Gastroesophageal sphincter (tissue), 3 donors: ENCODE measurements at regions not wholly inside any gene's neighbourhood (a gene's known extent, or its start where the extent isn't known, plus 50 kb on each side); places are given as distances from the start of the nearest gene placed in this dataset.
"Not testable (repeated sequence)": the region's sequence is repeated elsewhere in the genome, so short reads cannot be mapped to it uniquely, and the experiment has no call there.

Experiments
- EP300 ChIP-seq: sonication (generic); formaldehyde crosslinking; IDR thresholded peaks from one replicate; pipeline ENCODE4 v1.6.1; 2017; ENCODE audit warnings: antibody characterized with exemption, mild to moderate bottlenecking
- POLR2A ChIP-seq, 2 donors: fragments of 450-650 bp; IDR thresholded peaks; one replicate each; pipeline ENCODE4 v1.6.1; 2017; ENCODE audit warnings: antibody characterized with exemption in 2 of 2, mild to moderate bottlenecking in 2 of 2, moderate library complexity in 1 of 2
- TF ChIP-seq, protein P1 (sequence below), 4 experiments: fragments of 200-600 bp in 2 of 4; fragments of 450-650 bp in 2 of 4; sonication (generic) in 1 of 4; IDR thresholded peaks; one replicate each; pipeline ENCODE4 v1.5.1; 2017 to 2019; ENCODE audit warnings: antibody characterized with exemption in 4 of 4, mild to moderate bottlenecking in 2 of 4, moderate library complexity in 2 of 4

DNA sequence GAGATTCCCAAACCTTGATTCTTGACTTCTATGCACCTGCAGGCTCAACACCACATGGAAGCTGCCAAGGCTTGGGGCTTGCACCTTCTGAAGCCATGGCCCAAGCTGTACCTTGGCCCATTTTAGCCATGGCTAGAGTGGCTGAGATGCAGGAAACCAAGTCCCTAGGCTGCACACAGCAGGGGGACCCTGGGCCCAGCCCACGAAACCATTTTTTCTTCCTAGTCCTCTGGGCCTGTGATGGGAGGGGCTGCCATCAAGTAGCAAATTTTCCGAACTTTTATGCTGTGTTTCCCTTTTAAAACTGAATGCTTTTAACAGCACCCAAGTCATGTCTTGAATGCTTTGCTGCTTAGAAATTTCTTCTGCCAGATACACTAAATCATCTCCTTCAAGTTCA lies 253.9 kb upstream of the RPS23 start:
- TF ChIP-seq, protein P1, sequence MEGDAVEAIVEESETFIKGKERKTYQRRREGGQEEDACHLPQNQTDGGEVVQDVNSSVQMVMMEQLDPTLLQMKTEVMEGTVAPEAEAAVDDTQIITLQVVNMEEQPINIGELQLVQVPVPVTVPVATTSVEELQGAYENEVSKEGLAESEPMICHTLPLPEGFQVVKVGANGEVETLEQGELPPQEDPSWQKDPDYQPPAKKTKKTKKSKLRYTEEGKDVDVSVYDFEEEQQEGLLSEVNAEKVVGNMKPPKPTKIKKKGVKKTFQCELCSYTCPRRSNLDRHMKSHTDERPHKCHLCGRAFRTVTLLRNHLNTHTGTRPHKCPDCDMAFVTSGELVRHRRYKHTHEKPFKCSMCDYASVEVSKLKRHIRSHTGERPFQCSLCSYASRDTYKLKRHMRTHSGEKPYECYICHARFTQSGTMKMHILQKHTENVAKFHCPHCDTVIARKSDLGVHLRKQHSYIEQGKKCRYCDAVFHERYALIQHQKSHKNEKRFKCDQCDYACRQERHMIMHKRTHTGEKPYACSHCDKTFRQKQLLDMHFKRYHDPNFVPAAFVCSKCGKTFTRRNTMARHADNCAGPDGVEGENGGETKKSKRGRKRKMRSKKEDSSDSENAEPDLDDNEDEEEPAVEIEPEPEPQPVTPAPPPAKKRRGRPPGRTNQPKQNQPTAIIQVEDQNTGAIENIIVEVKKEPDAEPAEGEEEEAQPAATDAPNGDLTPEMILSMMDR (IDR thresholded peaks at IDR 0.05), result not testable (repeated sequence)
- not testable (repeated sequence) for TF ChIP-seq POLR2A (IDR thresholded peaks at IDR 0.05); EP300
